ENCODE measurements at regions not wholly inside any gene's neighbourhood (a gene's known extent, or its start where the extent isn't known, plus 50 kb on each side); places are given as distances from the start of the nearest gene placed in this dataset.

- CTCF ChIA-PET: no interaction called here
- H3K9me3 Mint-ChIP-seq: peaks cover 15% of the 10 kb centered on the region
- no peaks in the 10 kb centered on the region for H3K27me3 Mint-ChIP-seq (ENCODE audit: low read depth)
- H3K4me1 Mint-ChIP-seq (ENCODE audit: low read depth): no peaks in the 10 kb centered on the region
- intact Hi-C loops (cut with micrococcal nuclease): no loop called here
- H3K27ac Mint-ChIP-seq: no peak overlapping the region
- H3K36me3 Mint-ChIP-seq (ENCODE audit: low read depth): no peaks in the 10 kb centered on the region
- DNase-seq: no peak
- H3K4me3 Mint-ChIP-seq: no peak overlapping the region
These were observed 1554.7 kb upstream of the TENM4 start for GRCh38 chr11:80995523-80995922.

GRCh38 chr11:80993536-80993935 lies 1552.7 kb upstream of the TENM4 start:
- H3K4me1 Mint-ChIP-seq (ENCODE audit: low read depth): no peaks in the 10 kb centered on the region
- no peak overlapping the region for H3K27ac Mint-ChIP-seq
- intact Hi-C loops (cut with micrococcal nuclease): no loop called here
- no peak for DNase-seq
- CTCF ChIA-PET: interaction anchor here (0.7 kb wide), 1 partner anchor 1319 kb away, joined by 3 read pairs; no protein-coding TSS in a partner anchor
- peaks cover 9% of the 10 kb centered on the region for H3K9me3 Mint-ChIP-seq
- H3K36me3 Mint-ChIP-seq (ENCODE audit: low read depth): no peaks in the 10 kb centered on the region
- H3K27me3 Mint-ChIP-seq (ENCODE audit: low read depth): no peaks in the 10 kb centered on the region
- H3K4me3 Mint-ChIP-seq: no peak overlapping the region

- CTCF ChIA-PET: no interaction called here
- no peaks in the 10 kb centered on the region for H3K36me3 Mint-ChIP-seq (ENCODE audit: low read depth)
- H3K9me3 Mint-ChIP-seq: peaks cover 5% of the 10 kb centered on the region
- H3K4me3 Mint-ChIP-seq: no peak overlapping the region
- H3K27ac Mint-ChIP-seq: no peak overlapping the region
- intact Hi-C loops (cut with micrococcal nuclease): no loop called here
- no peak for DNase-seq
- H3K4me1 Mint-ChIP-seq (ENCODE audit: low read depth): no peaks in the 10 kb centered on the region
- no peaks in the 10 kb centered on the region for H3K27me3 Mint-ChIP-seq (ENCODE audit: low read depth)
These were observed 1550.1 kb upstream of the TENM4 start for GRCh38 chr11:80990885-80991284.

- Mint-ChIP-seq H3K4me1 (ENCODE audit: low read depth) (no peaks in the 10 kb centered on the region), H3K4me3 (no peak overlapping the region), H3K27ac (no peak overlapping the region), H3K9me3 (peaks cover 7% of the 10 kb centered on the region), H3K36me3 (ENCODE audit: low read depth) (no peaks in the 10 kb centered on the region), H3K27me3 (ENCODE audit: low read depth) (no peaks in the 10 kb centered on the region)
- CTCF ChIA-PET: interaction anchor here (0.7 kb wide), 1 partner anchor 583 kb away, joined by 4 read pairs; no protein-coding TSS in a partner anchor
- intact Hi-C loops (cut with micrococcal nuclease): no loop called here
- no peak for DNase-seq
These were observed 1546.3 kb upstream of the TENM4 start for GRCh38 chr11:80987171-80987570.

GRCh38 chr11:80986421-80987074 lies 1545.7 kb upstream of the TENM4 start:
- no peaks in the 10 kb centered on the region for H3K27me3 Mint-ChIP-seq (ENCODE audit: low read depth)
- no peaks in the 10 kb centered on the region for H3K4me1 Mint-ChIP-seq (ENCODE audit: low read depth)
- H3K36me3 Mint-ChIP-seq (ENCODE audit: low read depth): no peaks in the 10 kb centered on the region
- H3K27ac Mint-ChIP-seq: no peak overlapping the region
- peaks cover 7% of the 10 kb centered on the region for H3K9me3 Mint-ChIP-seq
- intact Hi-C loops (cut with micrococcal nuclease): no loop called here
- CTCF ChIA-PET: interaction anchor here (0.7 kb wide), 1 partner anchor 584 kb away, joined by 4 read pairs; no protein-coding TSS in a partner anchor
- no peak for DNase-seq
- H3K4me3 Mint-ChIP-seq: no peak overlapping the region

GRCh38 chr11:80980227-80980626 lies 1539.4 kb upstream of the TENM4 start:
- CTCF ChIA-PET: no interaction called here
- Mint-ChIP-seq H3K9me3 (peaks cover 7% of the 10 kb centered on the region), H3K27me3 (ENCODE audit: low read depth) (no peaks in the 10 kb centered on the region), H3K27ac (no peak overlapping the region), H3K4me1 (ENCODE audit: low read depth) (no peaks in the 10 kb centered on the region), H3K4me3 (no peak overlapping the region), H3K36me3 (ENCODE audit: low read depth) (no peaks in the 10 kb centered on the region)
- no peak for DNase-seq
- intact Hi-C loops (cut with micrococcal nuclease): no loop called here

GRCh38 chr11:80973786-80974185 lies 1533.0 kb upstream of the TENM4 start:
- no peaks in the 10 kb centered on the region for H3K4me1 Mint-ChIP-seq (ENCODE audit: low read depth)
- intact Hi-C loops (cut with micrococcal nuclease): no loop called here
- H3K36me3 Mint-ChIP-seq (ENCODE audit: low read depth): no peaks in the 10 kb centered on the region
- DNase-seq: no peak
- H3K27me3 Mint-ChIP-seq (ENCODE audit: low read depth): no peaks in the 10 kb centered on the region
- no peak overlapping the region for H3K4me3 Mint-ChIP-seq
- peaks cover 8% of the 10 kb centered on the region for H3K9me3 Mint-ChIP-seq
- CTCF ChIA-PET: no interaction called here
- no peak overlapping the region for H3K27ac Mint-ChIP-seq

GRCh38 chr11:80970037-80970436 lies 1529.2 kb upstream of the TENM4 start:
- no peaks in the 10 kb centered on the region for H3K4me1 Mint-ChIP-seq (ENCODE audit: low read depth)
- H3K9me3 Mint-ChIP-seq: peaks cover 5% of the 10 kb centered on the region
- CTCF ChIA-PET: no interaction called here
- H3K27me3 Mint-ChIP-seq (ENCODE audit: low read depth): no peaks in the 10 kb centered on the region
- H3K4me3 Mint-ChIP-seq: no peak overlapping the region
- no peak for DNase-seq
- no peak overlapping the region for H3K27ac Mint-ChIP-seq
- H3K36me3 Mint-ChIP-seq (ENCODE audit: low read depth): no peaks in the 10 kb centered on the region
- intact Hi-C loops (cut with micrococcal nuclease): no loop called here

GRCh38 chr11:80967649-80968048 lies 1526.8 kb upstream of the TENM4 start:
- Mint-ChIP-seq H3K27ac (no peak overlapping the region), H3K36me3 (ENCODE audit: low read depth) (no peaks in the 10 kb centered on the region), H3K9me3 (peaks cover 7% of the 10 kb centered on the region), H3K4me3 (no peak overlapping the region), H3K4me1 (ENCODE audit: low read depth) (no peaks in the 10 kb centered on the region), H3K27me3 (ENCODE audit: low read depth) (no peaks in the 10 kb centered on the region)
- intact Hi-C loops (cut with micrococcal nuclease): no loop called here
- DNase-seq: no peak
- CTCF ChIA-PET: no interaction called here

- CTCF ChIA-PET: no interaction called here
- Mint-ChIP-seq H3K36me3 (ENCODE audit: low read depth) (no peaks in the 10 kb centered on the region), H3K27ac (no peak overlapping the region), H3K9me3 (peaks cover 7% of the 10 kb centered on the region), H3K27me3 (ENCODE audit: low read depth) (no peaks in the 10 kb centered on the region), H3K4me3 (no peak overlapping the region), H3K4me1 (ENCODE audit: low read depth) (no peaks in the 10 kb centered on the region)
- intact Hi-C loops (cut with micrococcal nuclease): no loop called here
- DNase-seq: no peak
These were observed 1519.7 kb upstream of the TENM4 start for GRCh38 chr11:80960381-80961029.

GRCh38 chr11:80959751-80960150 lies 1518.9 kb upstream of the TENM4 start:
- no peak overlapping the region for H3K4me3 Mint-ChIP-seq
- H3K27ac Mint-ChIP-seq: no peak overlapping the region
- no peaks in the 10 kb centered on the region for H3K4me1 Mint-ChIP-seq (ENCODE audit: low read depth)

GRCh38 chr11:80958987-80959386 lies 1518.2 kb upstream of the TENM4 start:
- Mint-ChIP-seq H3K27ac (no peak overlapping the region), H3K36me3 (ENCODE audit: low read depth) (no peaks in the 10 kb centered on the region), H3K27me3 (ENCODE audit: low read depth) (no peaks in the 10 kb centered on the region), H3K4me3 (no peak overlapping the region), H3K9me3 (peaks cover 7% of the 10 kb centered on the region), H3K4me1 (ENCODE audit: low read depth) (no peaks in the 10 kb centered on the region)
- intact Hi-C loops (cut with micrococcal nuclease): no loop called here
- DNase-seq: no peak
- CTCF ChIA-PET: no interaction called here

More at GRCh38 chr11:80959751-80960150, 1518.9 kb upstream of the TENM4 start:
- intact Hi-C loops (cut with micrococcal nuclease): no loop called here
- Mint-ChIP-seq H3K27me3 (ENCODE audit: low read depth) (no peaks in the 10 kb centered on the region), H3K36me3 (ENCODE audit: low read depth) (no peaks in the 10 kb centered on the region), H3K9me3 (peaks cover 7% of the 10 kb centered on the region)
- CTCF ChIA-PET: no interaction called here
- DNase-seq: no peak

GRCh38 chr11:80958361-80958760 lies 1517.5 kb upstream of the TENM4 start:
- Mint-ChIP-seq H3K4me3 (no peak overlapping the region), H3K36me3 (ENCODE audit: low read depth) (no peaks in the 10 kb centered on the region), H3K9me3 (peaks cover 7% of the 10 kb centered on the region), H3K4me1 (ENCODE audit: low read depth) (no peaks in the 10 kb centered on the region), H3K27ac (no peak overlapping the region), H3K27me3 (ENCODE audit: low read depth) (no peaks in the 10 kb centered on the region)
- DNase-seq: no peak
- CTCF ChIA-PET: no interaction called here
- intact Hi-C loops (cut with micrococcal nuclease): no loop called here
